ACHN (cell line): ENCODE measurements at regions not wholly inside any gene's neighbourhood (a gene's known extent, or its start where the extent isn't known, plus 50 kb on each side); places are given as distances from the start of the nearest gene placed in this dataset.
"Not testable (repeated sequence)": the region's sequence is repeated elsewhere in the genome, so short reads cannot be mapped to it uniquely, and the experiment has no call there.

Experiments used
- DNase-seq: peaks from one replicate; pipeline ENCODE4 v3.0.0-alpha.2; 2015
- in situ Hi-C: cut with HindIII; loops from 2 replicates; pipeline ENCODE4 v1.10.0; 2017; ENCODE audit warnings: low sequenced_read_pairs, low pct_ligation_motif_present, low pct_unique_long_range_greater_than_20kb

DNA sequence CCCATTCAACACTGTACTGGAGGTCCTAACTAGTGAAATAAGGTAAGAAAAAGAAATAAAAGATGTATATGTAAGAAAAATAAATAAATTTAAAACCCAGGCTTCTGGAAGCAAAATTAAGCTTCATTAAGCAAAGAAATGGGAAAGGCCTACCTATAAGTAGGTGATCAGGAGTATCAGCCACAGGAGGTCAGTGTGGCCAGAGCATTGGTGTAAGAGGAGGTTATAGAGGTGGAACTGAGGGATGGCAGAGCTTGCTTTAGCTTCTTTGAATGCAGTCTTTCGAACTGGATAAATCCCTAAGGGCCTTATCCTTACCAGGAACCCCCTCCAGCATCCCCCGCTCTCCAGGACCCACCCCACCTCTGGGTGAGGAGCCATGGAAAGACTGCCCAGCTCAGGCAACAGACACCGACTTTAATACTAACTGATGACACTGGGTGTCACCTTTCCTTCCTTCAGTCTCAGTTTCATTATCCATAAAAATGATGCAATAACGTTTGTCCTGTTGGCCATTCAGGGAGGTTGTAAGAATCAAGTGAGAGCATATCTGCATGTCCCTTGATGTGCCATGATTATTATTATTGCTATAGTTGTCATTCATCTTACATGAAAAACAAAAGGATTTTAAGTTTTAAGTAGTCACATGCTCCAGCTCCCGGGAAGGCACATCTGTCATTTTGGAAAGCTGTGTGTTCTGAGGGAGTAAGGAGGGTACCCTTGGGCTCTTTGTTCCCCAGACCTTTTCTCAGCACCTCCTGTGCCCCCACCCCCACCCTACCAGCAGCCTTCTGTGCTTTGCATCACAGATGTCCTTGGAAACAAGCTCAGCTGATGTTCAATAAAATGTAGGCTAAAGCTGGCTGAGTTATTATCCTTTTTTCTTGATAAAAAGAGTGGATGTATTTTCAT lies 50.8 kb upstream of the CTNNA1 start:
- in situ Hi-C loops = no loop called here
- DNase-seq = no peak

DNA sequence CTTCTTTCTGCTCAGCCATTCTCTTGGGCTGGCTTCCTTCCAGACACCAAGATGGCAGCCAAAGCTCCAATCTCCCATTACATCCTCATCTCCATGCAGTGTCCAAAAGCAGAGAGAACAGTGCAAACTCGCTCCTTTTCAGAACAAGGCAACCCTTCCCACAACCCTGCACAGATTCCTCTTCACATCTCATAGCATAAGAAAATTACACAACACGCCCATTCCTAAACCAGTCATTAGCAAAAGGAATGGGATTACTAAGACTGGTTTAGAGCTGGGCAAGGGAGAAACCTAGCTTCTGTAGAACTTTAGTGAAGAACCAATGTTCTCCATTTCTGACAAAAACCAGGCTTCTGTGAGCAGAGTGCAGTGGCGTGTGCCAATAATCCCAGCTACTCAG lies 51.5 kb upstream of the CTNNA1 start:
- in situ Hi-C loops = no loop called here

DNA sequence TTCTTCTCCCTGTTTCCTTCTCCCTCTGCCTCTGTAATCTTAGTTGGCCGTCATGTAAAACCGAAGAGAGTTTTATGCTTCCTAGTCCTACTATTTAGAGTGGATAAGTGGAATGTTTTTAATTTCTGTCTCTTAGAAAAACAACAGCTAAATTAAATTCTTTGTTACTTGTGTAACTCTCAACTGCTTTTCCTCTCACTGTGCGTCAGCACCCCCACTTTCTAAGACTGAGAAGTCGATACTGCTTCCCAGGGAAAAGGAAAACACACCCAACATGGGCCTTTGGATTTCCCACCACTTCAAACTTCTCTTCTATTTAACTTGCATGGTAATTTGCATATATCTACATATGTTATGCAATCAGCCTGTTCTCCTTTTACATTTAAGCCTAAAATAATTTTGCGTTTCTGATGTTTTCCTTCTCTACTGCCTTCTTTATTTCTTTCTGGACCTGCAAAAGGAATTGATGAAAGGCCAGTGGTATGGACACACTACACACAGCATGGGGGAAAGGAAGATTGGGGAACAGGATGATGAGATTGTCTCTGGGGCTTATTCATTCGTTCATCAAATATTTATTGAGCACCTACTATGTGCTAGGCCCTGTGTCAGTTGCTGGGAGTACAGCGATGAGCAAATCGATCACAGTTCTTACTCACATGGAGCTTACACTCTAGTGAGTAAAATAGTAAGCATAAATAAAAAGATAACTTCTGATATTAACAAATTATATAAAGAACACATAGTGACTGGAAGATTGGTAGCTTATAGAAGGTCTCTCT lies 52.5 kb upstream of the CTNNA1 start:
- DNase-seq = no peak
- in situ Hi-C loops = no loop called here

More for the DNA sequence above, 51.5 kb upstream of the CTNNA1 start:
- no peak for DNase-seq

DNA sequence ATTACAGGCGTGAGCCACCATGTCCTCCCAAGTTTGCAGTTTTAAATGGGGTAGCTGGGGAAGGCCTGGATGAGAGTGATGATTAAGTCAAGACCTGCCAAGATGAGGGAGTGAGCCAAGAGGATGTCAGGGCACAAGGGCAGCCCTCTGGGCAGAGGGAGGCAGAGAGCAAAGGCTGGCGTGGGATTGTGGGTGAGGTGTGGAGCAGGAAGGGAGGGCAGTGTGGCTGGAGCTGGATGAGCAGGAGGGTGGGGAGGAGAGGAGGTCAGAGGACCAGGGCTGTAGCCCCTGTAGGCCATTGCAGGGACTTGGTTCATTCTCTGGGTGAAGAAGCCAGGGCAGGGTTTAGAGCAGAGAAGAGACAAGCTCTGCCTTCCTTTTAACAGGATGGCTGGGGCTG lies 53.7 kb upstream of the CTNNA1 start:
- no peak for DNase-seq
- in situ Hi-C loops = no loop called here

DNA sequence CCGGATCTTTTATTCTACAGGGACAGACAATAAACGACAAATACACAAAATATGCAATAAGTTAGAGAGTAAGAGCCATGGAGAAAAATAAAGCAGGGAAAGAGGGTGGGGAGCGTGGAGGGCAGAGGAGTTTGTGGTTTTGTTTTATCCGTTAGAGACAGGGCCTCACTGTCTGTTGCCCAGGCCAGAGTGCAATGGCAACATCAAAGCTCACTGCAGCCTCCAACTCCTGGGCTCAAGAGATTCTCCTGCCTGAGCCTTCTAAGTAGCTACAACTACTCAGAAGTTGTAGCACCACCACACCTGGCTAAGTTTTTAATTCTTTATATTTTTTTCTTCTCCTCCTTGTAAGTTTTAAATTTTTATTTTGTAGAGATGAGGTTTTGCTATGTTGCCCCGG lies 54.5 kb upstream of the CTNNA1 start:
- DNase-seq = no peak
- in situ Hi-C loops = no loop called here

DNA sequence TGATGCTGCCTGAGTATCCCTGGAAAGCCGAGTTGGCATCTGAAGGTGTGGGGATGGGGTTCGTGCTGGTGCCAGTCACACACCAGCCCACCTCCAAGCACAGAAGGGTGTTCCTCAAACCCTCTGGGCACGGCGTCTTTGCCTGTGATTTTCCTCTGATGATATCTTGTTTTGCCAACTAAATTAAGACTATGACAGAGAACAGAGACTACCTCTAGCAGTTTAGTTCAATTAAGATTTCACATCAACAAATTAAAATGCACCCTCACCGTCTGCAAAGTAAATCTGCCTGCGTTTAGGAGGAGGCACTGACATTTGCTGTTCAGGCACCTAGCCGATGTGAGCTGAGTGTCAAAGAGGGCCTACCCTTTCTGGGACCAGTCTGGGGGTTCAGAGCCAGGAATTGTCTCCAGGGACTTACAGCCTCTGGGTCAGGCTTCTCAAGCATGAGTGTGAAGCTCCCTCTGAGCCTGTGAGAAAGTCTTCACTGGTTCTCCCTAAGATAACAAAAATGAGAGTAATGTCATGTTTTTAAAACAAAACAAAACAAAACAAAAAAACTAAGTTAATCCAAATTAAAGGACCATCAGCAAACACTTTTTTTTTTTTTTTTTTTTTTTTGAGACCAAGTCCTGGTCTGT lies 55.4 kb upstream of the CTNNA1 start:
- no peak for DNase-seq
- in situ Hi-C loops = no loop called here

DNA sequence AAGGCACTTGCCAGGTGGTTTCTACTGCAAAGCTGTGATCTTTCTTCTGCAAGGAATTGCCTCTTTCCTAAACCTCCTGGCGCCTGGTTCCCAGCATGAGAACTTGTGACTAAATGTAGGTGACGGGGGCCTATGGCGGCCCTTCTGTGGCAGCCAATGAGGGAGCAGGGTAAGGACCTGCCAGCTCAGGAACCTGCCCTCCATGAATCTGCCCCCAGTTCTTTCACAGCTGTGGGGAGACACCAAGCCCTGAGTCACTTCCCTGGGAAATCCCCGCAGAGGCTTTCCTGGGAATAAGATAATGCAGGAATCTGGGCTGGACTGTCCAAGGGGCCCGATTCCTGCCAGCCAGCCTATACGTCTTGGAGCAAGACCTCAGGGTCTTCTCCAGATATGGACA lies 56.7 kb upstream of the CTNNA1 start:
- DNase-seq = peak; percentile 87
- in situ Hi-C loops = no loop called here

DNA sequence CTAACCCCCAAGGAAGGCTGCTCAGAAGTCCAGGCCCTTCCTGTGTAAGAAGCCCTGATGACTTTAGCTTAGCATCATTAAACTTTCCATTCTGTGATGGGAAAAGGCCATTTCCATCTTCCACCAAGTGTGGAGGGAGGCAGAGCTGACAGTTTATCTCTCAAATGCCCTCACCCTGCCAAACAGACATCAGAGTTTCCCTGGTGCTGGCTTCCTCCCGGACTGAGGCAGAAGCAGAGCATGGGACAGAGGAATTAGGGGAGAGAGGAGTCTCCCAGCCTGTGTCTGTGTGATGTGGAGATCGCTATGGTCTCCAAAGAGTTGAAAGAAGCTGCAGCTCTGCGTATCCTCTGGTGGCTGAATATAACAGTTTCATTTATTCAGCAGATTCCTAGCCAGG lies 57.4 kb upstream of the CTNNA1 start:
- DNase-seq = no peak
- in situ Hi-C loops = no loop called here

DNA sequence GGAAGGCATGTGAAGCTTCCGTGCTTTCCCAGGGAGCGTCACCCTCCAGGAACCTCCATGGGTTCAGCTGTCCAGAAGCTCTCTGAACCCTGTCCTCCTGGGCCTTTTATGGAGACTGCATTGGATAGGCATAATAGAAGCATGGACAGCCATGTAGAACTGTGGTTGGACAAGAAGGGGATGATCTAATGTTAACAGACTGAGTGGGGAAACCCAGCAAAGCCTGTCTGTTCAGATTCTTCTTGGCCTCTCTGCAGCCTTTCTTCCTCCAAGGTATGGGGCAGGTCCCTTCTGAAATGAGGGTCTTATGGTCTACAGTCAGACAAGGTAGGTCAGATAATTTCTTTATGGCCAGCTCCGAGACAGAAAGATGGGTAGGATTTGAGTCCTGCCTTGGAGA lies 59.1 kb upstream of the CTNNA1 start:
- in situ Hi-C loops = no loop called here
- DNase-seq = no peak

DNA sequence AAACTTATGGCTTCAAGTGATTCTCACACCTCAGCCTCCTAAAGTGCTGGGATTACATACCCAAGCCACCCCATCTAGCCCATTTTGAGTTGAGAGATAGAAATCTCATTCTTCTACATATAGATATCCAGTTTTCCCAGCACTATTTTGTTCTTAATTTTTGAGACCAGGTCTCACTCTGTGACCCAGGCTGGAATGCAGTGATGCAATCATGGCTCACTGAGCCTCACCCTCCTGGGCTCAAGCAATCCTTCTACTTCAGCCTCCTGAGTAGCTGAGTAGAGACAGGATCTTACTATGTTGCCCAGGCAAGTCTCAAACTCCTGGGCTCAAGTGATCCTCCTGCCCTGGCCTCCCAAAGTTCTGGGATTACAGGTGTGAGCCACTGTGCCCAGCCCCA lies 60.9 kb upstream of the CTNNA1 start:
- in situ Hi-C loops = no loop called here
- no peak for DNase-seq

DNA sequence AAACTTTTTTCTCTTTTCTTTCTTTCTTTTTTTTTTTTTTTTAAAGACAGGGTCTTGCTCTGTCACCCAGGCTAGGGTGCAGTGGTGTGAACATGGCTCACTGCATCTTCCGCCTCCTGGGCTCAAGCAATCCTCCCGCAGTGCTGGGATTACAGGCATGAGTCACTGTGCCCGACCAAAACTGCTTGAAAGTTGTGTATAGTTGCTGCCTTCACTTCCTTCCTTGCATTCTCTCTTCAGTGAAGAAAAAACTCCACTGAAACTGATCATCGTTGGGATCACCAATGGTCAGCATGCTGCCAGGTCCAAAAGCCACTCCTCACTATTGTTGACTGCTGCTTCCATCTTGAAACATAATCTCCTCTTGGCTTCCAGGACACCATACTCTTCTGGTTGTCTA lies 66.6 kb upstream of the CTNNA1 start:
- peak; percentile 33 for DNase-seq

DNA sequence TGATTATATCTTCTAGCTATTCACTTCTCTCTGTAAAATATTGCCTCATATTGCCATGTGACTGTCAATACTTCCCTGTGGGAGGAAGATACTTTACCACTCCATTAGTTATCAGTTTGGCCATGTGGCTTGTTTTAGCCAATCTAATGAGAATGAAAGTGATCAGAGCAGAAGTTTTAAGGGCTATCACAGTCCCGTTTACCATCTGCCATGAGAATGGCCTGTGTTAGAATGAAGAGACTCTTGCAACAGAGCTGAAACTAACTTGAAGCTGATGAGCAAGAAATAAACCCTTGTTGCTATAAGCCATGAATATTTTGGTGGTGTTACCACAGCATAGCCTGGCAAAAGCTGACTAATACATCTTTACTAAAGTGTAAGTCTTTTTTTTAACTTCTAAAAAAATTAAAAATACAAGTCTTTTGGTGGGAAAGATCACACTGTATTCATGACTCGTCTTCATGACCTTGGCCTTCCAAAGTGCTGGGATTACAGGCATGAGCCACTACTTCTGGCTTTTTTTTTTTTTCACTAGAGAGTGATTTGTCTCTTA lies 68.0 kb upstream of the CTNNA1 start:
- in situ Hi-C loops = no loop called here
- DNase-seq = no peak

More for the DNA sequence above, 66.6 kb upstream of the CTNNA1 start:
- in situ Hi-C loops = no loop called here

DNA sequence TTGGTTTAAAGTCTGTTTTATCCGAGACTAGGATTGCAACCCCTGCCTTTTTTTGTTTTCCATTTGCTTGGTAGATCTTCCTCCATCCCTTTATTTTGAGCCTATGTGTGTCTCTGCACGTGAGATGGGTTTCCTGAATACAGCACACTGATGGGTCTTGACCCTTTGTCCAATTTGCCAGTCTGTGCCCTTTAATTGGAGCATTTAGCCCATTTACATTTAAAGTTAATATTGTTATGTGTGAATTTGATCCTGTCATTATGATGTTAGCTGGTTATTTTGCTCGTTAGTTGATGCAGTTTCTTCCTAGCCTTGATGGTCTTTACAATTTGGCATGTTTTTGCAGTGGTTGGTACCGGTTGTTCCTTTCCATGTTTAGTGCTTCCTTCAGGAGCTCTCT lies 70.8 kb upstream of the CTNNA1 start:
- DNase-seq, in situ Hi-C loops: not testable (repeated sequence)

DNA sequence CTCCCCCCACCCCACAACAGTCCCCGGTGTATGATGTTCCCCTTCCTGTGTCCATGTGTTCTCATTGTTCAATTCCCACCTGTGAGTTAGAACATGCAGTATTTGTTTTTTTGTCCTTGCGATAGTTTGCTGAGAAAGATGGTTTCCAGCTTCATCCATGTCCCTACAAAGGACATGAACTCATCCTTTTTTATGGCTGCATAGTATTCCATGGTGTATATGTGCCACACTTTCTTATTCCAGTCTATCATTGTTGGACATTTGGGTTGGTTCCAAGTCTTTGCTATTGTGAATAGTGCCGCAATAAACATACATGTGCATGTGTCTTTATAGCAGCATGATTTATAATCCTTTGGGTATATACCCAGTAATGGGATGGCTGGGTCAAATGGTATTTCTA lies 74.4 kb upstream of the CTNNA1 start:
- in situ Hi-C loops, DNase-seq: not testable (repeated sequence)

DNA sequence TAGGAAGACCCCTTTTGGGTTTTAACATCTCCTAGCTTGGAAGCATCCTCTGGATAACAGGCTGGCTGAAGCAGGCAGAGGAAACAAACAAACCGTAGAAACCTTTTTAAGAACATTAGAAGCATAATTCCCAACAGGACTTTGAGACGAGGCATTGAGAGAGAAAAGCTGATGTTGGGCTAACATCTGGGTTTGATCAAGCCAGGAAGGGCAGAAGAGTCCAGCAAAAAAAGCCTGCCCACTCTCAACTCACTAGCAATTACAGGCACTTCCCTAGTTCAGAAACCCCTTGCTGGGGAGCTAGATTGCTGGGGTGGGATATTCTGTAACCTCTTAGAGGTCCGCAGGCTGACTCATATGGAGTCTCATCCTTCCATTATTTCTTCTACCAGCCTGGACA lies 75.4 kb upstream of the CTNNA1 start:
- in situ Hi-C loops = no loop called here
- no peak for DNase-seq

DNA sequence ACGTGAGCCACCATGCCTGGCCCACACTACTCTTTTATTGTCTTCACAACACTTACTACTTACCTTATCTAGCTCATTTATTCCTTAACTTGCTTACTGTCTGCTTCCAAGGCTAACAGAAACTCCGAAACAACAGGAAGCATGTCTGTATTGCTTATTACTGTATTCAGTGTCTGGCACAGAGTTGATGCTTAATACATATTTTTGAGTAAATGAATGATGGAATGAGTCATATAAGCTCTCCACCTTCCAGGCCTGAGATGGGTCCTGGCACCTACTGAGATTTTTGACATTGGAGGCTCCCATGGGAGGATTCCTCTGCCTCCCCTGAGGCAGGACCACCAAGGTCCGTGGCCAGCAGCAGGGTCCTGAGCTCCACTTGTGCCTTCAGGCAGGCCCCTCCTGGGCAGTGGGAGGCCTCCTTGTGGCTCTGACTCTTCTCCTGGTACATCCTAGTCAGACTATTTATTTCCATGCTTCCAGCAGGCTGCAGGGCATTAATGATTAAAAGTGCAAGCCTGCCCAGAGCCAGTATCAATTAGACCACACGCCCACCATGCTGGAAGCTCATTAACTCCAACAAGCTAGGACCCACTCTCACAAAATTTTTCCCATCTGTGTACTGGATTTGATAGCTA lies 76.5 kb upstream of the CTNNA1 start:
- in situ Hi-C loops = no loop called here

DNA sequence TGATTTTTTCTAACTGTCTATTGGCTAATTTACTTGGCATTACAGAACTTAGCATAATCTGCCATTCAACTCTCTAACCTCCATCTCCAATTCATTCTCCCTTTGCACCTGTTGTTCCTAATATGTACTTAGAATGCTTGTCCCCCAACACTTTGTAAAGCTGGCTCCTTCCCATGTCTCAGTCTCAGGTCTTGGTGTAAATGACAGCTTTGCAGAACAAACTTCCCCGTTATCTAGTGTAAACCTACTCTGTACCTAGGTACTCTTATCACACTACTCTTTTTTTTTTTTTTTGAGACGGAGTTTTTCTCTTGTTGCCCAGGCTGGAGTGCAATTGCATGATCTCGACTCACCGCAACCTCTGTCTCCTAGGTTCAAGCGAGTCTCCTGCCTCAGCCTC lies 77.2 kb upstream of the CTNNA1 start:
- DNase-seq = no peak
- in situ Hi-C loops = no loop called here

More for the DNA sequence above, 76.5 kb upstream of the CTNNA1 start:
- peak; percentile 67 for DNase-seq
